ENCODE measurements at regions not wholly inside any gene's neighbourhood (a gene's known extent, or its start where the extent isn't known, plus 50 kb on each side); places are given as distances from the start of the nearest gene placed in this dataset.

DNA sequence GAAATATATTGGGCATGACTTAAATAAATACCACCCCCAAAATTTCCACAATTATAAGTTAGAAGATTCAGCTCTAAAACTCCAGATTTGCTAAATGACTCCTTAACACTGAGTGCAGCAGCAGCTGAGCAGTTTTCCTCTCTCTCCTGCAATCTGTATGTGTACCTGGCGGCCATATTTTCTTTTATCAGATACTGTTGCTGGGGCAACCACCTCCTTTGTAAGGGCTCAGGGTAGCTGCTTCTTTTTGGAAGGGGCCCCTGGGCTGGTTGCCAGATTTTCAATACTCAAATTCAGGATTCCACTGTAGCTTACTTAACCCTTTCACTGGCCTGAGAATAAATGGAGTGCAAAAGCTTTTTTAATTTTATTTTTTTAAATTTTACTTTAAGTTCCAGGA is 197.0 kb downstream of the TAF11L14 start:
- Histone ChIP-seq H3K4me3 (ENCODE audit: insufficient read depth, low read depth, low read length) (no peak overlapping the region), H4K91ac (ENCODE audit: insufficient read depth, low read depth, low read length) (no peak overlapping the region), H2AK9ac (replicated peaks; ENCODE audit: low read depth, low read length, poor library complexity) (no peak overlapping the region), H2BK15ac (ENCODE audit: low read depth, low read length) (no peak overlapping the region), H2AFZ (replicated peaks; ENCODE audit: low read length, poor library complexity) (no peak overlapping the region), H3K9me3 (ENCODE audit: control insufficient read depth, insufficient read depth, low read length) (no peaks in the 10 kb centered on the region), H4K8ac (ENCODE audit: low read depth in 2 of 2, low read length in 2 of 2) (no peak overlapping the region), H3K27me3 (ENCODE audit: control insufficient read depth, insufficient read depth, low read length) (no peaks in the 10 kb centered on the region), H3K9ac (ENCODE audit: low read depth, low read length) (no peak overlapping the region), H3K79me1 (ENCODE audit: low read depth in 1 of 2, low read length in 2 of 2) (no peaks in the 10 kb centered on the region), H3K9me1 (ENCODE audit: insufficient read depth, low read length) (no peaks in the 10 kb centered on the region), H3K4me1 (ENCODE audit: control insufficient read depth, insufficient read depth, low read length) (no peaks in the 10 kb centered on the region), H3K23ac (ENCODE audit: low read depth, low read length) (no peak overlapping the region), H4K20me1 (ENCODE audit: insufficient read depth, low read length) (no peaks in the 10 kb centered on the region), H3K56ac (ENCODE audit: extremely low read depth, insufficient read depth, low read length) (no peak overlapping the region), H4K5ac (ENCODE audit: low read depth, low read length) (no peak overlapping the region), H3K4ac (ENCODE audit: low read depth, low read length) (no peak overlapping the region), H2BK20ac (ENCODE audit: low read depth, low read length) (no peak overlapping the region), H2BK120ac (ENCODE audit: low read depth, low read length) (no peak overlapping the region), H2AK5ac (ENCODE audit: low read depth, low read length) (no peak overlapping the region), H3K18ac (ENCODE audit: low read depth, low read length) (no peak overlapping the region), H3K4me2 (ENCODE audit: low read depth, low read length) (no peak overlapping the region), H3K36me3 (ENCODE audit: control insufficient read depth, insufficient read depth, low read length) (no peaks in the 10 kb centered on the region), H3K27ac (ENCODE audit: insufficient read depth, low read length) (no peak overlapping the region), H3K14ac (replicated peaks; ENCODE audit: low read depth, low read length) (no peak overlapping the region), H2BK5ac (ENCODE audit: low read depth, low read length, poor library complexity, severe bottlenecking) (no peak overlapping the region)
- ChIA-PET CTCF (no interaction called here), POLR2A (ENCODE audit: unreplicated experiment) (interaction anchor here (0.6 kb wide), 1 partner anchor 212 kb away, joined by 3 read pairs; no protein-coding TSS in a partner anchor)
- TF ChIP-seq MXI1 (IDR thresholded peaks at IDR 0.05; ENCODE audit: borderline replicate concordance, low read depth, low read length) (no peak), SMC3 (IDR thresholded peaks at IDR 0.05; ENCODE audit: low read depth, low read length) (no peak), RAD21 (IDR thresholded peaks at IDR 0.05; ENCODE audit: low read length) (no peak), FOS (IDR thresholded peaks at IDR 0.05; ENCODE audit: low read depth, low read length) (no peak), CEBPB (IDR thresholded peaks at IDR 0.05; ENCODE audit: low read depth, low read length) (no peak), CHD1 (IDR thresholded peaks at IDR 0.05; ENCODE audit: low read depth, low read length) (no peak), NFE2L2 (IDR thresholded peaks at IDR 0.05; ENCODE audit: low read depth, low read length) (no peak), RCOR1 (IDR thresholded peaks at IDR 0.05; ENCODE audit: insufficient replicate concordance, low read length) (no peak)
- TF ChIP-seq, protein P1, sequence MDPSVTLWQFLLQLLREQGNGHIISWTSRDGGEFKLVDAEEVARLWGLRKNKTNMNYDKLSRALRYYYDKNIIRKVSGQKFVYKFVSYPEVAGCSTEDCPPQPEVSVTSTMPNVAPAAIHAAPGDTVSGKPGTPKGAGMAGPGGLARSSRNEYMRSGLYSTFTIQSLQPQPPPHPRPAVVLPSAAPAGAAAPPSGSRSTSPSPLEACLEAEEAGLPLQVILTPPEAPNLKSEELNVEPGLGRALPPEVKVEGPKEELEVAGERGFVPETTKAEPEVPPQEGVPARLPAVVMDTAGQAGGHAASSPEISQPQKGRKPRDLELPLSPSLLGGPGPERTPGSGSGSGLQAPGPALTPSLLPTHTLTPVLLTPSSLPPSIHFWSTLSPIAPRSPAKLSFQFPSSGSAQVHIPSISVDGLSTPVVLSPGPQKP (IDR thresholded peaks at IDR 0.05; ENCODE audit: borderline replicate concordance, low read depth, low read length): no peak
- TF ChIP-seq, protein P2, sequence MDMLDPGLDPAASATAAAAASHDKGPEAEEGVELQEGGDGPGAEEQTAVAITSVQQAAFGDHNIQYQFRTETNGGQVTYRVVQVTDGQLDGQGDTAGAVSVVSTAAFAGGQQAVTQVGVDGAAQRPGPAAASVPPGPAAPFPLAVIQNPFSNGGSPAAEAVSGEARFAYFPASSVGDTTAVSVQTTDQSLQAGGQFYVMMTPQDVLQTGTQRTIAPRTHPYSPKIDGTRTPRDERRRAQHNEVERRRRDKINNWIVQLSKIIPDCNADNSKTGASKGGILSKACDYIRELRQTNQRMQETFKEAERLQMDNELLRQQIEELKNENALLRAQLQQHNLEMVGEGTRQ (IDR thresholded peaks at IDR 0.05; ENCODE audit: low read depth, low read length): no peak
- intact Hi-C loops (cut with micrococcal nuclease) (no loop called here), in situ Hi-C loops (cut with MboI; ENCODE audit: low sequenced_read_pairs) (no loop called here), dilution Hi-C loops (cut with HindIII; ENCODE audit: low sequenced_read_pairs, unreplicated experiment) (no loop called here)
- BruUV-seq (replicated peaks): no TSS peak
- DNase-seq (no peak), ATAC-seq (ENCODE audit: low read depth) (no peak)
- no CpG with 5 or more reads among the region's 1 CpG for WGBS, 2 experiments (ENCODE audit: extremely low coverage in 2 of 2, insufficient read length in 1 of 2)

Measured in IMR-90 (cell line).